ENCODE measurements at regions not wholly inside any gene's neighbourhood (a gene's known extent, or its start where the extent isn't known, plus 50 kb on each side); places are given as distances from the start of the nearest gene placed in this dataset.

GRCh38 chr5:156174225-156174624, 152.7 kb upstream of the SGCD start:
- TF ChIP-seq GLIS3 (CRISPR knock-in tag; IDR thresholded peaks at IDR 0.05) (no peak), PPARA (CRISPR knock-in tag; IDR thresholded peaks at IDR 0.05; ENCODE audit: borderline replicate concordance) (no peak), ARNTL (CRISPR knock-in tag; IDR thresholded peaks at IDR 0.05; ENCODE audit: borderline replicate concordance, low read depth) (no peak), TSHZ2 (CRISPR knock-in tag; IDR thresholded peaks at IDR 0.05) (no peak), PATZ1 (CRISPR knock-in tag; IDR thresholded peaks at IDR 0.05; ENCODE audit: borderline replicate concordance) (no peak), BACH2 (CRISPR knock-in tag; IDR thresholded peaks at IDR 0.05; ENCODE audit: borderline replicate concordance) (no peak), ZC3H10 (CRISPR knock-in tag; IDR thresholded peaks at IDR 0.05) (no peak), OSR1 (CRISPR knock-in tag; IDR thresholded peaks at IDR 0.05) (no peak), ESRRG (CRISPR knock-in tag; IDR thresholded peaks at IDR 0.05) (no peak), RARB (CRISPR knock-in tag; IDR thresholded peaks at IDR 0.05) (no peak), CSRNP3 (CRISPR knock-in tag; IDR thresholded peaks at IDR 0.05) (no peak), CSDC2 (CRISPR knock-in tag; IDR thresholded peaks at IDR 0.05) (no peak), TOX (CRISPR knock-in tag; IDR thresholded peaks at IDR 0.05; ENCODE audit: borderline replicate concordance) (no peak), POU6F1 (CRISPR knock-in tag; IDR thresholded peaks at IDR 0.05; ENCODE audit: borderline replicate concordance, low read depth) (no peak), ZNF8 (CRISPR knock-in tag; IDR thresholded peaks at IDR 0.05) (no peak), ZNF565 (CRISPR knock-in tag; conservative IDR thresholded peaks at IDR 0.05; ENCODE audit: low read depth) (no peak), CREB5 (CRISPR knock-in tag; IDR thresholded peaks at IDR 0.05; ENCODE audit: low read depth) (no peak), ISL1 (CRISPR knock-in tag; IDR thresholded peaks at IDR 0.05) (no peak), ZNF70 (CRISPR knock-in tag; IDR thresholded peaks at IDR 0.05) (no peak)
- ATAC-seq = no peak

- no peak for TF ChIP-seq SNAI2 (CRISPR knock-in tag; IDR thresholded peaks at IDR 0.05)
- no peak for TF ChIP-seq TOX (CRISPR knock-in tag; IDR thresholded peaks at IDR 0.05; ENCODE audit: borderline replicate concordance)
- TF ChIP-seq ZFP30 (CRISPR knock-in tag; IDR thresholded peaks at IDR 0.05) = no peak
- TF ChIP-seq BACH2 (CRISPR knock-in tag; IDR thresholded peaks at IDR 0.05; ENCODE audit: borderline replicate concordance) = no peak
- TF ChIP-seq CSRNP3 (CRISPR knock-in tag; IDR thresholded peaks at IDR 0.05) = no peak
- no peak for TF ChIP-seq ZFP3 (CRISPR knock-in tag; IDR thresholded peaks at IDR 0.05)
- TF ChIP-seq ZNF8 (CRISPR knock-in tag; IDR thresholded peaks at IDR 0.05) = no peak
- TF ChIP-seq TSHZ2 (CRISPR knock-in tag; IDR thresholded peaks at IDR 0.05) = no peak
- TF ChIP-seq ARNTL (CRISPR knock-in tag; IDR thresholded peaks at IDR 0.05; ENCODE audit: borderline replicate concordance, low read depth) = no peak
- no peak for TF ChIP-seq ISL1 (CRISPR knock-in tag; IDR thresholded peaks at IDR 0.05)
- no peak for TF ChIP-seq ZNF565 (CRISPR knock-in tag; conservative IDR thresholded peaks at IDR 0.05; ENCODE audit: low read depth)
- TF ChIP-seq PATZ1 (CRISPR knock-in tag; IDR thresholded peaks at IDR 0.05; ENCODE audit: borderline replicate concordance) = no peak
- no peak for TF ChIP-seq OSR1 (CRISPR knock-in tag; IDR thresholded peaks at IDR 0.05)
- no peak for TF ChIP-seq RARB (CRISPR knock-in tag; IDR thresholded peaks at IDR 0.05)
- no peak for TF ChIP-seq TCF4 (CRISPR knock-in tag; IDR thresholded peaks at IDR 0.05; ENCODE audit: borderline replicate concordance)
- TF ChIP-seq ZNF70 (CRISPR knock-in tag; IDR thresholded peaks at IDR 0.05) = no peak
- no peak for TF ChIP-seq CSDC2 (CRISPR knock-in tag; IDR thresholded peaks at IDR 0.05)
- TF ChIP-seq ESRRG (CRISPR knock-in tag; IDR thresholded peaks at IDR 0.05) = no peak
- ATAC-seq = no peak
These were observed 148.8 kb upstream of the SGCD start for GRCh38 chr5:156178117-156178516.

Measured in SK-N-SH treated with all-trans-retinoic acid at 6 μM for 48 hours (cell line).